H1 (cell line): ENCODE measurements at regions not wholly inside any gene's neighbourhood (a gene's known extent, or its start where the extent isn't known, plus 50 kb on each side); places are given as distances from the start of the nearest gene placed in this dataset.

Experiments
- CTCF ChIA-PET: fragments of 300-600 bp; sonication (Branson Sonifier 250); formaldehyde crosslinking; loops from one replicate; lab custom pipeline; 2021; ENCODE audit not compliant: partially characterized antibody; lab: Charles Lee
- POLR2A ChIA-PET: fragments of 300-600 bp; sonication (Branson Sonifier 250); formaldehyde crosslinking; loops from one replicate; lab custom pipeline; 2021; ENCODE audit warnings: inconsistent platforms; ENCODE audit not compliant: partially characterized antibody; lab: Charles Lee
- DNase-seq, 2 experiments: peaks; one replicate each; pipeline versions ENCODE4 v3.0.0 to v3.0.0-alpha.2; 2010 to 2022; ENCODE audit warnings: low spot score in 2 of 2, low read depth in 1 of 2, mixed read lengths in 1 of 2
- FAIRE-seq: peaks from 2 replicates; lab custom pipeline; 2011; peaks lifted over from hg19 to GRCh38; lab: Jason Lieb, UNC
- H2AFZ ChIP-seq: 2 replicates; pipeline ENCODE4 v1.8.1; 2012; ENCODE audit warnings: low read length, inconsistent platforms
- H2AK5ac ChIP-seq: 2 replicates; pipeline ENCODE4 v1.6.1; 2013; ENCODE audit warnings: low read depth, low read length
- H2BK120ac ChIP-seq: replicated peaks from 2 replicates; pipeline ENCODE3; 2013; ENCODE audit warnings: low read depth, low read length, inconsistent platforms
- H2BK12ac ChIP-seq: 2 replicates; pipeline ENCODE4 v1.6.1; 2013; ENCODE audit warnings: low read depth, low read length
- H2BK15ac ChIP-seq: 2 replicates; pipeline ENCODE4 v1.6.1; 2013; ENCODE audit warnings: low read length
- H2BK20ac ChIP-seq: 2 replicates; pipeline ENCODE4 v1.6.1; 2013; ENCODE audit warnings: low read length
- H2BK5ac ChIP-seq: 2 replicates; pipeline ENCODE4 v1.6.1; 2013; ENCODE audit warnings: low read depth, low read length
- H3K14ac ChIP-seq: 2 replicates; pipeline ENCODE4 v1.6.1; 2013; ENCODE audit warnings: inconsistent platforms; ENCODE audit not compliant: insufficient read length
- H3K18ac ChIP-seq: 2 replicates; pipeline ENCODE4 v1.6.1; 2013; ENCODE audit warnings: low read length; ENCODE audit errors: extremely low read depth
- H3K23ac ChIP-seq: 2 replicates; pipeline ENCODE4 v1.6.1; 2013; ENCODE audit warnings: inconsistent platforms; ENCODE audit not compliant: insufficient read length
- H3K23me2 ChIP-seq: 2 replicates; pipeline ENCODE4 v1.6.1; 2013; ENCODE audit warnings: low read depth, low read length
- H3K27ac ChIP-seq: 2 replicates; pipeline ENCODE4 v1.6.1; 2011; ENCODE audit warnings: low read depth, low read length, inconsistent platforms
- H3K27me3 ChIP-seq, 4 experiments: replicated peaks in 1 of 4; 1 replicate in 1 of 4; 2 replicates in 3 of 4; pipeline versions ENCODE4 v1.6.1 to v1.8.1; 2011 to 2013; ENCODE audit warnings: low read length in 3 of 4, mild to moderate bottlenecking in 3 of 4, inconsistent platforms in 2 of 4, mixed read lengths in 2 of 4, moderate library complexity in 1 of 4; ENCODE audit not compliant: control insufficient read depth in 3 of 4, insufficient read depth in 3 of 4; ENCODE audit errors: extremely low read depth in 1 of 4
- H3K36me3 ChIP-seq, 4 experiments: 2 replicates each; pipeline versions ENCODE4 v1.6.1 to v1.8.1; 2011 to 2013; ENCODE audit warnings: mild to moderate bottlenecking in 4 of 4, low read length in 3 of 4, moderate library complexity in 2 of 4, control low read depth in 1 of 4, inconsistent platforms in 1 of 4; ENCODE audit not compliant: insufficient read depth in 4 of 4, control insufficient read depth in 2 of 4
- H3K4ac ChIP-seq: replicated peaks from 2 replicates; pipeline ENCODE3; 2013; ENCODE audit warnings: low read length, low read depth, mixed read lengths, inconsistent platforms; ENCODE audit not compliant: insufficient read length
- H3K4me1 ChIP-seq, 4 experiments: replicated peaks in 1 of 4; 1 replicate in 1 of 4; 2 replicates in 3 of 4; pipeline versions ENCODE4 v1.6.1 to v1.8.1; 2011 to 2013; ENCODE audit warnings: low read length in 3 of 4, inconsistent platforms in 2 of 4, mixed read lengths in 1 of 4; ENCODE audit not compliant: insufficient read depth in 4 of 4, control insufficient read depth in 3 of 4
- H3K4me2 ChIP-seq, 2 experiments: 2 replicates each; pipeline versions ENCODE4 v1.6.1 to v1.8.1; 2011 to 2013; ENCODE audit warnings: low read depth in 2 of 2, low read length in 2 of 2, control low read depth in 1 of 2, inconsistent platforms in 1 of 2, mild to moderate bottlenecking in 1 of 2; ENCODE audit not compliant: insufficient read depth in 1 of 2
- H3K4me3 ChIP-seq, 4 experiments: fragments of 200-600, 300-600 bp in 1 of 4; sonication (generic), shearing (Covaris generic), sonication (Bioruptor Twin) in 1 of 4; 2 replicates each; pipeline versions ENCODE4 v1.5.1 to v1.8.1; 2011 to 2016; ENCODE audit warnings: low read length in 4 of 4, low read depth in 3 of 4, control low read depth in 2 of 4, inconsistent platforms in 2 of 4, mild to moderate bottlenecking in 2 of 4, mixed read lengths in 1 of 4, moderate library complexity in 1 of 4; ENCODE audit not compliant: insufficient read depth in 2 of 4; ENCODE audit errors: extremely low read depth in 1 of 4
- H3K56ac ChIP-seq: replicated peaks from 2 replicates; pipeline ENCODE3; 2013; ENCODE audit warnings: low read depth, mild to moderate bottlenecking, mixed read lengths, low read length, inconsistent platforms; ENCODE audit not compliant: insufficient read length
- H3K79me1 ChIP-seq: 2 replicates; pipeline ENCODE4 v1.6.1; 2013; ENCODE audit warnings: low read depth, low read length, control low read depth
- H3K79me2 ChIP-seq, 2 experiments: 2 replicates each; pipeline versions ENCODE4 v1.6.1 to v1.8.1; 2012 to 2013; ENCODE audit warnings: low read length in 2 of 2, mild to moderate bottlenecking in 2 of 2, inconsistent platforms in 1 of 2; ENCODE audit not compliant: insufficient read depth in 2 of 2, control insufficient read depth in 1 of 2
- H3K9ac ChIP-seq, 4 experiments: replicated peaks in 1 of 4; 1 replicate in 1 of 4; 2 replicates in 3 of 4; pipeline versions ENCODE4 v1.6.1 to v1.8.1; 2011 to 2013; ENCODE audit warnings: low read depth in 3 of 4, low read length in 3 of 4, control low read depth in 2 of 4, mild to moderate bottlenecking in 2 of 4, moderate library complexity in 2 of 4, inconsistent platforms in 1 of 4; ENCODE audit errors: extremely low read depth in 1 of 4
- H3K9me3 ChIP-seq, 2 experiments: 2 replicates each; pipeline versions ENCODE4 v1.6.1 to v1.8.1; 2012 to 2013; ENCODE audit warnings: mild to moderate bottlenecking in 2 of 2, moderate library complexity in 2 of 2, control low read depth in 1 of 2, inconsistent platforms in 1 of 2, low read depth in 1 of 2, low read length in 1 of 2, mixed read lengths in 1 of 2; ENCODE audit not compliant: insufficient read depth in 2 of 2
- H4K20me1 ChIP-seq, 2 experiments: replicated peaks in 1 of 2; 2 replicates each; pipeline versions ENCODE3 to v1.8.1; 2011 to 2013; ENCODE audit warnings: inconsistent platforms in 2 of 2, low read length in 2 of 2, mild to moderate bottlenecking in 1 of 2; ENCODE audit not compliant: insufficient read depth in 2 of 2, control insufficient read depth in 1 of 2
- H4K5ac ChIP-seq: 2 replicates; pipeline ENCODE4 v1.6.1; 2013; ENCODE audit warnings: low read length, low read depth, mixed read lengths, inconsistent platforms; ENCODE audit not compliant: insufficient read length
- H4K8ac ChIP-seq: 2 replicates; pipeline ENCODE4 v1.8.0; 2013; ENCODE audit warnings: mild to moderate bottlenecking, moderate library complexity, low read length, inconsistent platforms; ENCODE audit not compliant: insufficient read depth; ENCODE audit errors: extremely low read depth
- H4K91ac ChIP-seq: replicated peaks from 2 replicates; pipeline ENCODE3; 2013; ENCODE audit warnings: low read length, mixed read lengths, inconsistent platforms; ENCODE audit not compliant: insufficient read length
- CHD1 ChIP-seq: IDR thresholded peaks from 2 replicates; pipeline ENCODE4 v1.6.1; 2012; ENCODE audit warnings: low read depth, low read length, improper control_type of control experiment
- EGR1 ChIP-seq: IDR thresholded peaks from 2 replicates; pipeline ENCODE4 v1.6.1; 2011; ENCODE audit warnings: low read depth, low read length, borderline replicate concordance
- HDAC2 ChIP-seq, 2 experiments: fragments of 300-600 bp in 1 of 2; sonication (generic) in 1 of 2; IDR thresholded peaks; 2 replicates each; pipeline ENCODE4 v1.6.1; 2011 to 2012; ENCODE audit warnings: low read depth in 2 of 2, low read length in 2 of 2, mild to moderate bottlenecking in 2 of 2, moderate library complexity in 2 of 2, borderline replicate concordance in 1 of 2, inconsistent platforms in 1 of 2
- KDM4A ChIP-seq: IDR thresholded peaks from one replicate; pipeline ENCODE4 v1.7.1; 2012; ENCODE audit warnings: low read depth, mild to moderate bottlenecking, moderate library complexity, low read length, inconsistent platforms; ENCODE audit not compliant: severe bottlenecking
- RNF2 ChIP-seq: fragments of 200-900, 300-1000 bp; sonication (generic); IDR thresholded peaks from 2 replicates; pipeline ENCODE4 v1.7.1; 2016; ENCODE audit warnings: borderline replicate concordance, low read depth, mild to moderate bottlenecking, antibody characterized with exemption, low read length; ENCODE audit not compliant: poor library complexity, severe bottlenecking; ENCODE audit errors: missing control alignments
- SP4 ChIP-seq: IDR thresholded peaks from 2 replicates; pipeline ENCODE4 v1.6.1; 2012; ENCODE audit warnings: low read length, inconsistent platforms
- SRF ChIP-seq: IDR thresholded peaks from 2 replicates; pipeline ENCODE4 v1.6.1; 2011; ENCODE audit warnings: mild to moderate bottlenecking, low read depth, low read length, moderate library complexity
- TAF1 ChIP-seq: IDR thresholded peaks from 2 replicates; pipeline ENCODE4 v1.6.1; 2011; ENCODE audit warnings: mild to moderate bottlenecking, low read depth, low read length
- TAF7 ChIP-seq: optimal IDR thresholded peaks from 2 replicates; pipeline ENCODE3; 2011; ENCODE audit warnings: low read depth, mild to moderate bottlenecking, inconsistent platforms, low read length, moderate library complexity, borderline replicate concordance
- TBP ChIP-seq: IDR thresholded peaks from 2 replicates; pipeline ENCODE4 v1.6.1; 2011; ENCODE audit warnings: low read depth, low read length, improper control_type of control experiment
- TCF12 ChIP-seq: IDR thresholded peaks from 2 replicates; pipeline ENCODE4 v1.6.1; 2011; ENCODE audit warnings: low read depth, mild to moderate bottlenecking, low read length
- WGBS, 2 experiments: shearing (Covaris generic) in 1 of 2; methylation state at CpG; one replicate each; pipeline versions ENCODE4 v1.1.6 to v1.1.7; 2013 to 2015; ENCODE audit warnings: low lambda C conversion rate in 2 of 2, mixed read lengths in 2 of 2, inconsistent platforms in 1 of 2, low coverage in 1 of 2, missing lambda C conversion rate in 1 of 2; ENCODE audit not compliant: insufficient replicate concordance in 2 of 2, insufficient coverage in 1 of 2, insufficient read length in 1 of 2; ENCODE audit errors: extremely low coverage in 1 of 2, missing lambda C conversion rate in 1 of 2; 5-methylcytosine and 5-hydroxymethylcytosine counted together
- TF ChIP-seq, protein P1 (sequence below): IDR thresholded peaks from 2 replicates; pipeline ENCODE4 v1.6.1; 2012; ENCODE audit warnings: low read length, inconsistent platforms

GRCh38 chr10:131847241-131847783, 53.5 kb upstream of the PPP2R2D start:
- H4K91ac ChIP-seq = no peak overlapping the region
- FAIRE-seq (no peak), DNase-seq (no peak)
- no peak overlapping the region for H2AFZ ChIP-seq
- no peak overlapping the region for H4K5ac ChIP-seq
- H3K4me1 ChIP-seq = no peaks in the 10 kb centered on the region; a peak in 1 of 7 replicates
- H3K79me1 ChIP-seq = no peaks in the 10 kb centered on the region
- no peaks in the 10 kb centered on the region for H3K79me2 ChIP-seq
- ChIA-PET POLR2A (no interaction called here), CTCF (no interaction called here)
- H2BK5ac ChIP-seq = peak overlapping the region; percentile 60; the same call in 1 of the 2 replicates
- H2BK120ac ChIP-seq = no peak overlapping the region
- 92% methylated on average over 25 of the region's 25 CpGs; no CpG with 5 or more reads in 1 of the 2 experiments for WGBS, 2 experiments
- no peaks in the 10 kb centered on the region for H3K27me3 ChIP-seq
- no peak overlapping the region for H3K14ac ChIP-seq
- no peak overlapping the region for H3K18ac ChIP-seq
- no peak overlapping the region for H2BK20ac ChIP-seq
- H2AK5ac ChIP-seq = no peak overlapping the region
- no peak overlapping the region for H2BK12ac ChIP-seq
- H4K20me1 ChIP-seq = peaks cover 0 to 1% of the 10 kb centered on the region in 2 experiments
- no peak overlapping the region for H3K4me3 ChIP-seq
- no peak overlapping the region for H3K4ac ChIP-seq
- H3K4me2 ChIP-seq = no peak overlapping the region
- H4K8ac ChIP-seq = peak overlapping the region; percentile 23; the same call in 1 of the 2 replicates
- H3K9ac ChIP-seq = no peak overlapping the region
- no peak overlapping the region for H3K23ac ChIP-seq
- H3K23me2 ChIP-seq = peaks cover 6% of the 10 kb centered on the region; the same call in 1 of the 2 replicates
- H3K27ac ChIP-seq = no peak overlapping the region
- no peaks in the 10 kb centered on the region for H3K36me3 ChIP-seq
- H2BK15ac ChIP-seq = no peak overlapping the region
- no peak overlapping the region for H3K56ac ChIP-seq
- no peaks in the 10 kb centered on the region for H3K9me3 ChIP-seq
- TF ChIP-seq TAF1 (no peak), SP4 (no peak), TAF7 (no peak), SRF (no peak), CHD1 (no peak), TCF12 (no peak), RNF2 (no peak), TBP (no peak), HDAC2 (IDR thresholded peaks at IDR 0.05; ENCODE audit: borderline replicate concordance in 1 of 2, low read depth in 2 of 2, low read length in 2 of 2) (no peak), EGR1 (no peak), KDM4A (no peak)
- TF ChIP-seq, protein P1, sequence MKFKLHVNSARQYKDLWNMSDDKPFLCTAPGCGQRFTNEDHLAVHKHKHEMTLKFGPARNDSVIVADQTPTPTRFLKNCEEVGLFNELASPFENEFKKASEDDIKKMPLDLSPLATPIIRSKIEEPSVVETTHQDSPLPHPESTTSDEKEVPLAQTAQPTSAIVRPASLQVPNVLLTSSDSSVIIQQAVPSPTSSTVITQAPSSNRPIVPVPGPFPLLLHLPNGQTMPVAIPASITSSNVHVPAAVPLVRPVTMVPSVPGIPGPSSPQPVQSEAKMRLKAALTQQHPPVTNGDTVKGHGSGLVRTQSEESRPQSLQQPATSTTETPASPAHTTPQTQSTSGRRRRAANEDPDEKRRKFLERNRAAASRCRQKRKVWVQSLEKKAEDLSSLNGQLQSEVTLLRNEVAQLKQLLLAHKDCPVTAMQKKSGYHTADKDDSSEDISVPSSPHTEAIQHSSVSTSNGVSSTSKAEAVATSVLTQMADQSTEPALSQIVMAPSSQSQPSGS = no peak
